DND-41 (cell line): ENCODE measurements at regions not wholly inside any gene's neighbourhood (a gene's known extent, or its start where the extent isn't known, plus 50 kb on each side); places are given as distances from the start of the nearest gene placed in this dataset.

Experiments used
- ATAC-seq: fragments of 200-7000 bp; cut with Tn5 transposase; 3 replicates; pipeline ENCODE4 v1.9.1; 2021; ENCODE audit warnings: low read depth; ENCODE audit not compliant: insufficient read depth
- DNase-seq: peaks from one replicate; pipeline ENCODE4 v3.0.0-alpha.2; 2020
- H2AFZ ChIP-seq: 2 replicates; pipeline ENCODE4 v1.6.0; 2012; ENCODE audit warnings: low read depth, low read length
- H3K27ac ChIP-seq: 2 replicates; pipeline ENCODE4 v1.5.1; 2012; ENCODE audit warnings: low read length, inconsistent platforms
- H3K27me3 ChIP-seq: fragments of 200-600 bp; sonication (generic); 2 replicates; pipeline ENCODE4 v1.6.0; 2012; ENCODE audit warnings: low read length, mild to moderate bottlenecking, inconsistent platforms; ENCODE audit not compliant: insufficient read depth, poor library complexity
- H3K36me3 ChIP-seq: 2 replicates; pipeline ENCODE4 v1.5.1; 2012; ENCODE audit warnings: low read length, inconsistent platforms; ENCODE audit not compliant: insufficient read depth
- H3K4me1 ChIP-seq: 2 replicates; pipeline ENCODE4 v1.5.1; 2012; ENCODE audit warnings: mild to moderate bottlenecking, low read length; ENCODE audit not compliant: insufficient read depth
- H3K4me2 ChIP-seq: 2 replicates; pipeline ENCODE4 v1.6.0; 2012; ENCODE audit warnings: mild to moderate bottlenecking, moderate library complexity, low read length, inconsistent platforms; ENCODE audit not compliant: insufficient read depth
- H3K4me3 ChIP-seq, 2 experiments: fragments of 200-600 bp in 1 of 2; shearing (Covaris generic) in 1 of 2; 2 replicates each; pipeline ENCODE4 v1.5.1; 2012 to 2016; ENCODE audit warnings: inconsistent platforms in 2 of 2, low read length in 2 of 2, mild to moderate bottlenecking in 2 of 2, low read depth in 1 of 2, moderate library complexity in 1 of 2
- H3K79me2 ChIP-seq: 2 replicates; pipeline ENCODE4 v1.6.0; 2012; ENCODE audit warnings: low read length, inconsistent platforms; ENCODE audit not compliant: insufficient read depth
- H3K9ac ChIP-seq: 2 replicates; pipeline ENCODE4 v1.6.0; 2012; ENCODE audit warnings: low read depth, mild to moderate bottlenecking, inconsistent platforms, low read length, moderate library complexity
- H3K9me3 ChIP-seq: 2 replicates; pipeline ENCODE4 v1.5.1; 2012; ENCODE audit warnings: low read length, moderate library complexity, mild to moderate bottlenecking, inconsistent platforms; ENCODE audit not compliant: insufficient read depth, severe bottlenecking
- H4K20me1 ChIP-seq: 2 replicates; pipeline ENCODE4 v1.6.0; 2012; ENCODE audit warnings: low read length; ENCODE audit not compliant: insufficient read depth
- EZH2 ChIP-seq: IDR thresholded peaks from 3 replicates; pipeline ENCODE4 v1.6.1; 2012; ENCODE audit warnings: borderline replicate concordance, low read depth, mild to moderate bottlenecking, moderate library complexity, low read length, inconsistent platforms; ENCODE audit not compliant: severe bottlenecking
- TF ChIP-seq, protein P1 (sequence below): IDR thresholded peaks from 2 replicates; pipeline ENCODE4 v1.5.1; 2012; ENCODE audit warnings: borderline replicate concordance, low read length, moderate library complexity, mild to moderate bottlenecking; ENCODE audit not compliant: poor library complexity, severe bottlenecking; ENCODE audit errors: extremely low read depth

DNA sequence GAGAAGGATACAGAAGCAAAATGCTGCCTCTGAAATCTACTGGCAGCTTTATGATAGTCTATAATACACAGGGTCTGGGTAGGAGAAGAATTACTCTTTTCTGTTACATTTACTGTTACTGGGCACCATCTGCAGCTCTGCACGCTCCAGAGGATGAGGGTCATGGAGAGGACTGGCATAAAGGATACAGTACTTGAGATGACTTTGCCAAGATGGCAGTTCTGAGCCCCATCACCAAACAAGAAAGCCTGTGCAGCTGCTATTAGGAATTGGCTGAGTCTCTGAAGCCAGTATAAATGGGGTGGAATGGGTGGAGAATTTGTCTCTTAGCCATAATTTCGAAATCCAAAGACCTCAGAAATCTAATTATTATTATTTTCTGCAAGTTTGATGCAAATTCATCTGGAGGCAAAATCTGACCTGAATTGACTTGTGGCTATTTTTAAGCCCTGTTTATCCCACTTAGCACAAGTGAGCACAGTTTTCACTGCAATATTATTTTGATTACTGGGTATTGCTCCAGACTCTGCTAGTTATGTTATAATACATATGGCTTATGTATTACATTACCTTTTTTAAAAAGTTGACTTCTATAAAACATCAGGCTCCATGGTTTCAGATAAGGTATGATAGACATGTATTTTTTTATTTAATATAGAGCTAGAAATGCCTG, 579.5 kb downstream of the MBD2 start:
- ATAC-seq (no peak), DNase-seq (no peak)
- Histone ChIP-seq H3K36me3 (no peaks in the 10 kb centered on the region), H3K9ac (no peak overlapping the region), H3K79me2 (no peaks in the 10 kb centered on the region), H3K4me3 (no peak overlapping the region), H2AFZ (no peak overlapping the region), H3K27me3 (no peaks in the 10 kb centered on the region), H3K27ac (no peak overlapping the region), H3K9me3 (no peaks in the 10 kb centered on the region), H4K20me1 (no peaks in the 10 kb centered on the region), H3K4me1 (no peaks in the 10 kb centered on the region), H3K4me2 (no peak overlapping the region)
- TF ChIP-seq, protein P1, sequence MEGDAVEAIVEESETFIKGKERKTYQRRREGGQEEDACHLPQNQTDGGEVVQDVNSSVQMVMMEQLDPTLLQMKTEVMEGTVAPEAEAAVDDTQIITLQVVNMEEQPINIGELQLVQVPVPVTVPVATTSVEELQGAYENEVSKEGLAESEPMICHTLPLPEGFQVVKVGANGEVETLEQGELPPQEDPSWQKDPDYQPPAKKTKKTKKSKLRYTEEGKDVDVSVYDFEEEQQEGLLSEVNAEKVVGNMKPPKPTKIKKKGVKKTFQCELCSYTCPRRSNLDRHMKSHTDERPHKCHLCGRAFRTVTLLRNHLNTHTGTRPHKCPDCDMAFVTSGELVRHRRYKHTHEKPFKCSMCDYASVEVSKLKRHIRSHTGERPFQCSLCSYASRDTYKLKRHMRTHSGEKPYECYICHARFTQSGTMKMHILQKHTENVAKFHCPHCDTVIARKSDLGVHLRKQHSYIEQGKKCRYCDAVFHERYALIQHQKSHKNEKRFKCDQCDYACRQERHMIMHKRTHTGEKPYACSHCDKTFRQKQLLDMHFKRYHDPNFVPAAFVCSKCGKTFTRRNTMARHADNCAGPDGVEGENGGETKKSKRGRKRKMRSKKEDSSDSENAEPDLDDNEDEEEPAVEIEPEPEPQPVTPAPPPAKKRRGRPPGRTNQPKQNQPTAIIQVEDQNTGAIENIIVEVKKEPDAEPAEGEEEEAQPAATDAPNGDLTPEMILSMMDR = no peak
- no peak for TF ChIP-seq EZH2

DNA sequence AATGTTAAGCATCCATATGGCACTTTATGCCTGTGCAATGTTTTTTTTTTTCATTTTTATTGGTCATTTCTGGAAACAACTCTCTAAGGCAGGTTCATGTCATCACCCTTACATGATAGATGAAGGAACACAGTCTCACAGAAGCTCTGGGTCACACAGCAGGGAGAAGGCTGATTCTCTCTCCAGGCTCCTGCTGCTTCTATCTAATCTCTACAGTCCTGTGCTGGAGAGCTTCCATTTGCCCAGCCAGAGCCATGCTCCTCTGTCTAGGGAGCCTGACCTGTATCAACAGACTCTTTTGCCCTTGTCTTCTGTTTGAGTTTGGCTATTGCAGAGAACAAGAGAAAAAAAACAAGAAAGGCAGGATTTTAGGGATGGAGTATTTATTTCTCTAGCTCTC, 584.8 kb downstream of the MBD2 start:
- Histone ChIP-seq H3K79me2 (no peaks in the 10 kb centered on the region), H3K9me3 (no peaks in the 10 kb centered on the region), H3K27me3 (no peaks in the 10 kb centered on the region), H3K9ac (no peak overlapping the region), H3K27ac (no peak overlapping the region), H3K36me3 (no peaks in the 10 kb centered on the region), H2AFZ (no peak overlapping the region), H3K4me1 (no peaks in the 10 kb centered on the region), H3K4me2 (no peak overlapping the region), H3K4me3 (no peak overlapping the region), H4K20me1 (no peaks in the 10 kb centered on the region)
- ATAC-seq (no peak), DNase-seq (no peak)
- TF ChIP-seq EZH2 = no peak
- TF ChIP-seq, protein P1 = no peak

DNA sequence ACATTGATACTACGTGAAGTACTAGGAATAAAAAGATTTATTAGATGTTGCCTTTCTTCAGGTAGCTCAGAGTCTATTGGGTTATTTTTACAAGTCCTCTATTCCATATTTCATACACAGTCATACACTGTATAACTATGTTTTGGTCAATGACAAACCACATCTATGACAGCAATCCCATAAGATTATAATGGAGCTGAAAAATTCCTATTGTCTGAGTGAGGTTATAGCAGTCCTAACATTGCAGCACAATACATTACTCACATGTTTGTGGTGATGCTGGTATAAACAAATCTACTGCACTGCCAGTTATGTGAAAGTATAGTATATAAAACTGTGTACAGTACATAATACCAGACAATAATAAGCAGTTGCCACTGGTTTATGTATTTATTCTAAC, 595.1 kb downstream of the MBD2 start:
- Histone ChIP-seq H3K9ac (no peak overlapping the region), H3K79me2 (no peaks in the 10 kb centered on the region), H3K4me2 (no peak overlapping the region), H3K27ac (no peak overlapping the region), H3K4me3 (no peak overlapping the region), H4K20me1 (no peaks in the 10 kb centered on the region), H3K27me3 (no peaks in the 10 kb centered on the region), H2AFZ (no peak overlapping the region), H3K36me3 (no peaks in the 10 kb centered on the region), H3K4me1 (no peaks in the 10 kb centered on the region), H3K9me3 (no peaks in the 10 kb centered on the region)
- TF ChIP-seq EZH2 = no peak
- TF ChIP-seq, protein P1 = no peak
- ATAC-seq (no peak), DNase-seq (no peak)
